ENCODE measurements at regions not wholly inside any gene's neighbourhood (a gene's known extent, or its start where the extent isn't known, plus 50 kb on each side); places are given as distances from the start of the nearest gene placed in this dataset.
A peak's percentile ranks its signal among the peaks of the same experiment; 100 is the strongest.

DNA sequence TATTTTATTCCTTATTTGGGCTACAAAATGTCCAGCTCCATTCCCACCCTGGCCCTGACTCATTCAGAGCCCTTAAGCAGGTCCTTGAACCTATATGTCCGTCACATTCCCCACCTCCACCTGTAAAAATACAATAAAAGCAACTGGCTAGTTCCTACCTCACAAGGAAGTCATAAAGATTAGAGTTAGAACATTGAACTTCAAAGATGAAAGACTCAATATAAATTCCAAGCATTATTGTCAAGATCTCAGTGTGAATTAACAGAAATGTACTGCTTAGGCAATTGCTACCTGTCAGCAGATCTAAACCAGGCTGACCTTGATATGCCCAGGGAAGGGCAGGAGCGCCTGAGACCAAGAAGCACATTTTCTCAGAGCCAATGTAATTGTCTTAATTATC, 221.8 kb downstream of the ENC1 start:
- Histone ChIP-seq H3K4me1 (ENCODE audit: control insufficient read depth in 2 of 3, insufficient read depth in 2 of 3, low read depth in 1 of 3, low read length in 3 of 3) (no peaks in the 10 kb centered on the region), H3K9me3 (ENCODE audit: control insufficient read depth in 2 of 3, insufficient read depth in 1 of 3, low read length in 3 of 3) (no peaks in the 10 kb centered on the region), H3K9ac (ENCODE audit: low read length in 3 of 3) (no peak overlapping the region), H3K4me3 (ENCODE audit: low read length in 3 of 3) (no peak overlapping the region), H3K27ac (ENCODE audit: low read depth in 2 of 2, low read length in 2 of 2) (no peak overlapping the region), H3K27me3 (ENCODE audit: control insufficient read depth, insufficient read depth, low read length) (no peaks in the 10 kb centered on the region), H3K36me3 (ENCODE audit: control insufficient read depth in 2 of 3, insufficient read depth in 3 of 3, low read length in 3 of 3) (no peaks in the 10 kb centered on the region)
- TF ChIP-seq, protein P1, sequence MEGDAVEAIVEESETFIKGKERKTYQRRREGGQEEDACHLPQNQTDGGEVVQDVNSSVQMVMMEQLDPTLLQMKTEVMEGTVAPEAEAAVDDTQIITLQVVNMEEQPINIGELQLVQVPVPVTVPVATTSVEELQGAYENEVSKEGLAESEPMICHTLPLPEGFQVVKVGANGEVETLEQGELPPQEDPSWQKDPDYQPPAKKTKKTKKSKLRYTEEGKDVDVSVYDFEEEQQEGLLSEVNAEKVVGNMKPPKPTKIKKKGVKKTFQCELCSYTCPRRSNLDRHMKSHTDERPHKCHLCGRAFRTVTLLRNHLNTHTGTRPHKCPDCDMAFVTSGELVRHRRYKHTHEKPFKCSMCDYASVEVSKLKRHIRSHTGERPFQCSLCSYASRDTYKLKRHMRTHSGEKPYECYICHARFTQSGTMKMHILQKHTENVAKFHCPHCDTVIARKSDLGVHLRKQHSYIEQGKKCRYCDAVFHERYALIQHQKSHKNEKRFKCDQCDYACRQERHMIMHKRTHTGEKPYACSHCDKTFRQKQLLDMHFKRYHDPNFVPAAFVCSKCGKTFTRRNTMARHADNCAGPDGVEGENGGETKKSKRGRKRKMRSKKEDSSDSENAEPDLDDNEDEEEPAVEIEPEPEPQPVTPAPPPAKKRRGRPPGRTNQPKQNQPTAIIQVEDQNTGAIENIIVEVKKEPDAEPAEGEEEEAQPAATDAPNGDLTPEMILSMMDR (IDR thresholded peaks at IDR 0.05; ENCODE audit: borderline replicate concordance, extremely low read depth, insufficient read depth): no peak
- no peak for FAIRE-seq
- intact Hi-C loops (cut with DNase I): no loop called here
- no peak for DNase-seq

- H3K9ac ChIP-seq (ENCODE audit: low read length in 3 of 3): no peak overlapping the region
- FAIRE-seq: no peak
- no peak for DNase-seq
- TF ChIP-seq, protein P1 (IDR thresholded peaks at IDR 0.05; ENCODE audit: borderline replicate concordance, extremely low read depth, insufficient read depth): no peak
- no peaks in the 10 kb centered on the region for H3K4me1 ChIP-seq (ENCODE audit: control insufficient read depth in 2 of 3, insufficient read depth in 2 of 3, low read depth in 1 of 3, low read length in 3 of 3)
- H3K27me3 ChIP-seq (ENCODE audit: control insufficient read depth, insufficient read depth, low read length): no peaks in the 10 kb centered on the region
- H3K27ac ChIP-seq (ENCODE audit: low read depth in 2 of 2, low read length in 2 of 2): no peak overlapping the region
- no peaks in the 10 kb centered on the region for H3K36me3 ChIP-seq (ENCODE audit: control insufficient read depth in 2 of 3, insufficient read depth in 3 of 3, low read length in 3 of 3)
- H3K9me3 ChIP-seq (ENCODE audit: control insufficient read depth in 2 of 3, insufficient read depth in 1 of 3, low read length in 3 of 3): no peaks in the 10 kb centered on the region
- no peak overlapping the region for H3K4me3 ChIP-seq (ENCODE audit: low read length in 3 of 3)
- intact Hi-C loops (cut with DNase I): no loop called here
Measured at GRCh38 chr5:74418261-74418660, 222.3 kb downstream of the ENC1 start.

DNA sequence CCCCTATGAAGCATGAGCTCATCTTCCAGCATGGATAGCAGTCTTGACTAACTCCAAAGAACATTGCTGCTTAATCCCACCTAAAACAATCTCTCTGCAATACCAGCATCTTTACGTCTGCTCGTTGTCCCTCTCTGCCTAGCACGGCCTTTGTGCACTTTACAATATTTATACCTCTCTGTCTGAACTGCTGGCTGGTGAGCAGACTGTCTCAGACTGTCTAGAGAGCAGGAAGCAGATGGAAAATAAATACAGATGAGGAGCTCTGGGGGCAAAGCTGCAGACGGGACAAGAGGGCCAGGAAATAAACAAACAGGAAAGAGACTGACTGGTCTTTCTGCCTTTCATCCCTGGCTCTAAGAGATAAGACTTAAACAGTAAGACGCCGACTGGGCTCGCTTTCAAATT, 224.8 kb downstream of the ENC1 start:
- no peak overlapping the region for H3K9ac ChIP-seq (ENCODE audit: low read length in 3 of 3)

More for the DNA sequence above, 224.8 kb downstream of the ENC1 start:
- H3K4me3 ChIP-seq (ENCODE audit: low read length in 3 of 3): no peak overlapping the region
- H3K27me3 ChIP-seq (ENCODE audit: control insufficient read depth, insufficient read depth, low read length): no peaks in the 10 kb centered on the region
- no peaks in the 10 kb centered on the region for H3K9me3 ChIP-seq (ENCODE audit: control insufficient read depth in 2 of 3, insufficient read depth in 1 of 3, low read length in 3 of 3)
- H3K4me1 ChIP-seq (ENCODE audit: control insufficient read depth in 2 of 3, insufficient read depth in 2 of 3, low read depth in 1 of 3, low read length in 3 of 3): no peaks in the 10 kb centered on the region
- TF ChIP-seq, protein P1 (IDR thresholded peaks at IDR 0.05; ENCODE audit: borderline replicate concordance, extremely low read depth, insufficient read depth): no peak
- H3K36me3 ChIP-seq (ENCODE audit: control insufficient read depth in 2 of 3, insufficient read depth in 3 of 3, low read length in 3 of 3): no peaks in the 10 kb centered on the region
- FAIRE-seq (no peak), DNase-seq (peak in 1 of 5 donors; percentile 46)
- intact Hi-C loops (cut with DNase I): no loop called here
- no peak overlapping the region for H3K27ac ChIP-seq (ENCODE audit: low read depth in 2 of 2, low read length in 2 of 2)

All from kidney (tissue), 13 donors.